ENCODE measurements at regions not wholly inside any gene's neighbourhood (a gene's known extent, or its start where the extent isn't known, plus 50 kb on each side); places are given as distances from the start of the nearest gene placed in this dataset.
A peak's percentile ranks its signal among the peaks of the same experiment; 100 is the strongest.

GRCh38 chr7:85573346-85573745 lies 386.5 kb upstream of the SEMA3D start:
- TF ChIP-seq CTCF (IDR thresholded peaks at IDR 0.05) (no peak), POLR2A (IDR thresholded peaks at IDR 0.05) (no peak)
- DNase-seq (ENCODE audit: low spot score in 2 of 2): no peak
- intact Hi-C loops (cut with DNase I; ENCODE audit: low total_unique reads): no loop called here
- H3K4me3 ChIP-seq (ENCODE audit: low read depth, poor library complexity, severe bottlenecking): no peak overlapping the region
- WGBS, 2 donors: 84% methylated on average over 3 of the region's 3 CpGs

DNA sequence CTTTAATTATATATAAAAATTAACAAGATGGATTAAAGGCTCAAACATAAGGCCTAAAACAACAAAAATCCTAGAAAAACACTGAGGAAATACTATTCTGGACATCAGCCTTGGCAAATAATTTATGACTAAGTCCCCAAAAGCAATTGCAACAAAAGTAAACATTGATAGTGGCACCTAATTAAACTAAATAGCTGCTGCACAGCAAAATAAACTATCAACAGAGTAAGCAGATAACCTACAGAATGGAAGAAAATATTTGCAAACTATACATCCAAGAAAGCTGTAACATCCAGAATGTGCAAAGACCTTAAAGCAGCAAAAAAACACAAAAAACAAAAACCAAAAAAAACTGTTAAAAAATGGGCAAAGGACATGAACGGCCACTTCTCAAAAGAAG lies 384.0 kb upstream of the SEMA3D start:
- intact Hi-C loops (cut with DNase I; ENCODE audit: low total_unique reads): no loop called here
- H3K4me3 ChIP-seq (ENCODE audit: low read depth, poor library complexity, severe bottlenecking): no peak overlapping the region
- WGBS, 2 donors: 89 to 93% methylated on average over 1 of the region's 1 CpG
- TF ChIP-seq CTCF (IDR thresholded peaks at IDR 0.05): no peak
- no peak for TF ChIP-seq POLR2A (IDR thresholded peaks at IDR 0.05)
- DNase-seq (ENCODE audit: low spot score in 2 of 2): no peak

DNA sequence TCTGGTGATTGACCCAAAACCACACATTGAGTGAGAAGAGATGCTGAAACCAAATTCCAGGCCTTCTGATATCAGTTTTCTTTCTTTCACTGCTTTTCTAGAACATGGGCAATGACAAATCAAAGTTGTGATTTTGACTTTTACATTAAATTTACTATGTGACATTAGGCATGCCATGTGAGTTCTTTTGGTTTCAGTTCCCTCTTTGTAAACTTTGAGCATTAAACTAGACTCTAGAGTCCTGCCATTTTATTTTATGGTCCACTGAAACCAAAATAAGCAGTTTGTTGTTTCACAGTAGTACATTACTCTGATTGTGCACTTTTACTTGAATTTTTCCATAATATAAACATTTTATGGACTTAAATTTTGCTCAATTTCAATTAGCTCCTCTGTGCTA lies 381.1 kb upstream of the SEMA3D start:
- intact Hi-C loops (cut with DNase I; ENCODE audit: low total_unique reads): no loop called here
- DNase-seq (ENCODE audit: low spot score in 2 of 2): no peak
- TF ChIP-seq POLR2A (IDR thresholded peaks at IDR 0.05) (no peak), CTCF (IDR thresholded peaks at IDR 0.05) (no peak)
- no peak overlapping the region for H3K4me3 ChIP-seq (ENCODE audit: low read depth, poor library complexity, severe bottlenecking)

GRCh38 chr7:85566095-85566794 lies 379.4 kb upstream of the SEMA3D start:
- 78 to 90% methylated on average over 14 of the region's 14 CpGs for WGBS, 2 donors
- intact Hi-C loops (cut with DNase I; ENCODE audit: low total_unique reads): no loop called here

DNA sequence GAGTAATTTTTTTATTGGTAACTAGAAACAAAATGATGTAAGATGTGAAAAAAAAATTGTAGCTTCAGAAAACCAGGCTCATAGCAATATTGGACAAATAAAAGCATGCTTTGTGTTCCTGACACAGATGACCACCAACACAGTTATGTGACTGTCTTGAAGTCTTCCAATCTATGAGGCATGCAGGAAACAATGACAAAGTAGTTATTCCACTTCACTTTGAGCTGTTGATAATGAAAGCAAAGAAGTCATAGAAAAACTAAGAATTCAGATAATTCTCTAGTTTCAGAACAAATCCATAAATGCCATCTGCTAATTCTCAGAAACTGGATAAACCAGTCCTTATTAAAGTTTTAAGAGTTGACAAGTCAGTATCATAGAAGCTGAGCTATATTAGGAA lies 378.4 kb upstream of the SEMA3D start:
- H3K4me3 ChIP-seq (ENCODE audit: low read depth, poor library complexity, severe bottlenecking): no peak overlapping the region
- TF ChIP-seq POLR2A (IDR thresholded peaks at IDR 0.05): no peak
- TF ChIP-seq CTCF (IDR thresholded peaks at IDR 0.05): no peak
- intact Hi-C loops (cut with DNase I; ENCODE audit: low total_unique reads): no loop called here
- no peak for DNase-seq (ENCODE audit: low spot score in 2 of 2)

More at GRCh38 chr7:85566095-85566794, 379.4 kb upstream of the SEMA3D start:
- TF ChIP-seq POLR2A (IDR thresholded peaks at IDR 0.05): no peak
- no peak for TF ChIP-seq CTCF (IDR thresholded peaks at IDR 0.05)
- no peak overlapping the region for H3K4me3 ChIP-seq (ENCODE audit: low read depth, poor library complexity, severe bottlenecking)
- DNase-seq (ENCODE audit: low spot score in 2 of 2): peak in 1 of 2 donors; percentile 56

DNA sequence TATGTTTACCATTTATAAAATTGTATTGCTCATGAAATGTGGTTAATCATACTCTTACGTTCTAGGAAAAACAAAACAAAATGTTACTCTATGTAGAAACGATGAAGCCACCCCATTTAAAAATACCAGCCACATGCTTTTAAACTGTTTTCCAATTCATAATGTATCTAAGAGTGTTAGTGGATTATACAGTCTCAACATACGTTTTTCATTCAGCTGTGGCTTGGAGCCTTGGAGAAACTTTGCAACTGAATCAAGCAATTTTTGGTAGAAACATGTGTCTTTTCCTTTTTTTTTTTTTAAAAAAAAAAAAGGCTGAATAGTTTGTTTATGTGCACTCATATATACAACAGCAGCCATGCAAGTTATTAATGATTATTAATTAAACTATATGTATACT lies 378.0 kb upstream of the SEMA3D start:
- TF ChIP-seq CTCF (IDR thresholded peaks at IDR 0.05) (no peak), POLR2A (IDR thresholded peaks at IDR 0.05) (no peak)
- DNase-seq (ENCODE audit: low spot score in 2 of 2): no peak
- 37 to 46% methylated on average over 3 of the region's 3 CpGs for WGBS, 2 donors
- intact Hi-C loops (cut with DNase I; ENCODE audit: low total_unique reads): no loop called here
- no peak overlapping the region for H3K4me3 ChIP-seq (ENCODE audit: low read depth, poor library complexity, severe bottlenecking)

Measured in lower leg skin (tissue), 4 donors.